Endothelial cell of umbilical vein (primary cell): ENCODE measurements at regions not wholly inside any gene's neighbourhood (a gene's known extent, or its start where the extent isn't known, plus 50 kb on each side); places are given as distances from the start of the nearest gene placed in this dataset.

ENCODE experiments used
- BruUV-seq: library from RNA; stranded (reverse); fragments of 400-500 nt; replicated peaks from 2 replicates; lab custom pipeline; 2021; lab: Mats Ljungman, UMichigan
- CTCF ChIA-PET: fragments of 300-600, 350-600 bp; sonication (Branson Sonifier 250); formaldehyde crosslinking; loops from one replicate; lab custom pipeline; 2021; ENCODE audit warnings: antibody characterized with exemption, inconsistent platforms; lab: Charles Lee
- POLR2A ChIA-PET: fragments of 300-600, 350-600 bp; sonication (Branson Sonifier 250); formaldehyde crosslinking; loops from one replicate; lab custom pipeline; 2021; ENCODE audit warnings: antibody characterized with exemption, inconsistent platforms; lab: Charles Lee
- DNase-seq: peaks from one replicate; pipeline ENCODE4 v3.0.0-alpha.2; 2011; ENCODE audit warnings: low read depth, low spot score
- FAIRE-seq: peaks from 2 replicates; lab custom pipeline; 2011; peaks lifted over from hg19 to GRCh38; lab: Jason Lieb, UNC
- H2AFZ ChIP-seq: 2 replicates; pipeline ENCODE4 v1.6.0; 2012; ENCODE audit warnings: low read depth, low read length, control low read depth, inconsistent platforms
- H3K27ac ChIP-seq: 2 replicates; pipeline ENCODE4 v1.5.1; 2011; ENCODE audit warnings: low read depth, mild to moderate bottlenecking, control low read depth, low read length, moderate library complexity; ENCODE audit not compliant: insufficient read depth
- H3K27me3 ChIP-seq, 2 experiments: 2 replicates each; pipeline versions ENCODE4 v1.6.0 to v1.6.1; 2011; ENCODE audit warnings: low read length in 2 of 2, mixed read lengths in 1 of 2; ENCODE audit not compliant: control insufficient read depth in 2 of 2, insufficient read depth in 2 of 2
- H3K36me3 ChIP-seq, 2 experiments: 2 replicates in 1 of 2; 3 replicates in 1 of 2; pipeline ENCODE4 v1.5.1; 2011; ENCODE audit warnings: low read length in 2 of 2, mild to moderate bottlenecking in 1 of 2, moderate library complexity in 1 of 2; ENCODE audit not compliant: control insufficient read depth in 2 of 2, insufficient read depth in 2 of 2; ENCODE audit errors: extremely low read depth in 1 of 2
- H3K4me1 ChIP-seq: 3 replicates; pipeline ENCODE4 v1.5.1; 2011; ENCODE audit warnings: mild to moderate bottlenecking, low read length; ENCODE audit not compliant: control insufficient read depth, insufficient read depth; ENCODE audit errors: extremely low read depth
- H3K4me2 ChIP-seq: 2 replicates; pipeline ENCODE4 v1.6.1; 2011; ENCODE audit warnings: low read length, control low read depth, mixed read lengths; ENCODE audit not compliant: insufficient read depth
- H3K4me3 ChIP-seq, 3 experiments: fragments of 200-600 bp in 1 of 3; sonication (generic), shearing (Covaris generic) in 1 of 3; replicated peaks in 1 of 3; 2 replicates each; pipeline ENCODE4 v1.5.1; 2011 to 2016; ENCODE audit warnings: control low read depth in 3 of 3, low read length in 3 of 3, mild to moderate bottlenecking in 2 of 3, inconsistent platforms in 1 of 3, low read depth in 1 of 3, moderate library complexity in 1 of 3; ENCODE audit not compliant: insufficient read depth in 1 of 3
- H3K79me2 ChIP-seq: 2 replicates; pipeline ENCODE4 v1.6.0; 2012; ENCODE audit warnings: low read length, inconsistent platforms; ENCODE audit not compliant: control insufficient read depth, insufficient read depth
- H3K9ac ChIP-seq: replicated peaks from 2 replicates; pipeline ENCODE3; 2011; ENCODE audit warnings: low read length, control low read depth; ENCODE audit not compliant: insufficient read depth; ENCODE audit errors: extremely low read depth
- H3K9me1 ChIP-seq: replicated peaks from 3 replicates; pipeline ENCODE4 v1.6.0; 2011; ENCODE audit warnings: mild to moderate bottlenecking, low read length; ENCODE audit not compliant: control insufficient read depth, insufficient read depth; ENCODE audit errors: extremely low read depth
- H3K9me3 ChIP-seq: replicated peaks from 2 replicates; pipeline ENCODE4 v1.5.1; 2012; ENCODE audit warnings: low read length, inconsistent platforms; ENCODE audit not compliant: control insufficient read depth, insufficient read depth
- H4K20me1 ChIP-seq: replicated peaks from 2 replicates; pipeline ENCODE3; 2011; ENCODE audit warnings: mild to moderate bottlenecking, low read length; ENCODE audit not compliant: control insufficient read depth, insufficient read depth; ENCODE audit errors: extremely low read depth
- EZH2 ChIP-seq: IDR thresholded peaks from 2 replicates; pipeline ENCODE4 v1.6.1; 2012; ENCODE audit warnings: borderline replicate concordance, low read depth, mild to moderate bottlenecking, moderate library complexity, low read length, inconsistent platforms; ENCODE audit not compliant: severe bottlenecking
- FOS ChIP-seq: IDR thresholded peaks from 2 replicates; pipeline ENCODE4 v1.6.1; 2011; ENCODE audit warnings: mild to moderate bottlenecking, low read length, moderate library complexity, borderline replicate concordance; ENCODE audit not compliant: insufficient read depth
- GATA2 ChIP-seq: IDR thresholded peaks from 2 replicates; pipeline ENCODE4 v1.7.0; 2011; ENCODE audit warnings: low read depth, mild to moderate bottlenecking, moderate library complexity, mixed read lengths, low read length; ENCODE audit not compliant: insufficient read length, insufficient read depth
- JUN ChIP-seq: IDR thresholded peaks from 2 replicates; pipeline ENCODE4 v1.6.1; 2011; ENCODE audit warnings: borderline replicate concordance, low read depth; ENCODE audit not compliant: insufficient read length, insufficient read depth
- MYC ChIP-seq: IDR thresholded peaks from one replicate; pipeline ENCODE4 v1.6.1; 2011; ENCODE audit warnings: mild to moderate bottlenecking, low read depth, low read length
- POLR2A ChIP-seq: IDR thresholded peaks from 2 replicates; pipeline ENCODE4 v1.6.1; 2012; ENCODE audit warnings: low read depth, mild to moderate bottlenecking, control low read depth, low read length
- POLR2AphosphoS5 ChIP-seq: IDR thresholded peaks from 2 replicates; pipeline ENCODE4 v1.6.1; 2012; ENCODE audit warnings: low read depth, mild to moderate bottlenecking, control low read depth, low read length, moderate library complexity; ENCODE audit not compliant: insufficient read depth
- dilution Hi-C: fragments of 300-500 bp; cut with MboI; formaldehyde crosslinking; loops from one replicate; pipeline ENCODE4 v1.15.0; 2019; ENCODE audit warnings: low sequenced_read_pairs; ENCODE audit not compliant: extremely low pct_ligation_motif_present
- intact Hi-C: fragments of 100-400 bp; cut with micrococcal nuclease; formaldehyde crosslinking; loops from one replicate; pipeline ENCODE4 v1.10.0; 2022
- TF ChIP-seq, protein P1 (sequence below), 2 donors: IDR thresholded peaks; 1 replicate in 1 of 2; 2 replicates in 1 of 2; pipeline ENCODE4 v1.5.1; 2011; ENCODE audit warnings: low read length in 2 of 2, mild to moderate bottlenecking in 2 of 2, moderate library complexity in 2 of 2, control low read depth in 1 of 2, inconsistent platforms in 1 of 2, low read depth in 1 of 2; ENCODE audit not compliant: insufficient read depth in 1 of 2; ENCODE audit errors: extremely low read depth in 1 of 2
- TF ChIP-seq, protein P2 (sequence below): IDR thresholded peaks from 2 replicates; pipeline ENCODE4 v1.6.1; 2011; ENCODE audit not compliant: insufficient read depth, insufficient read length

DNA sequence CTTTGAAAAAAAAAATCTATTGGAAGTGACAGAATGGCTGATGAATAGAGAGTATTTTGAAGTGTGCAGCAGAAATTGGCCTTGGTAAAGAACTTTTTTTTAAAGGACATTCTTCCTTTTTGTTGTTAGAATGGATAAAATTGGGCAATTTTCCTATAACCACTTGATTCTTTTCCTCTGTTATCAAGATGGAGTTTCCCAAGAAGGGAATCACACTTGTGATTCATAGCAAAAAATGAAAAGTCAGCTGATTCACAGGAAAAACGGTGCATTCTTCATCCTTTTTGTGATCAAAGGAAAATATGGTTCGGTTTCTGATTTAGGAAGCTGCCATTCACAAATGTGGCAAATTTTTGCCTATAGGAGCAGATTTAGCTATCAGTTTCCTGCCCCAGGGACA is 486.8 kb downstream of the GBE1 start:
- Histone ChIP-seq H2AFZ (no peak overlapping the region), H3K4me1 (peaks cover 12% of the 10 kb centered on the region), H3K9me1 (no peaks in the 10 kb centered on the region), H3K79me2 (no peaks in the 10 kb centered on the region), H3K36me3 (no peaks in the 10 kb centered on the region), H3K27me3 (no peaks in the 10 kb centered on the region), H3K4me3 (no peak overlapping the region), H3K9ac (no peak overlapping the region), H3K9me3 (no peaks in the 10 kb centered on the region), H4K20me1 (no peaks in the 10 kb centered on the region), H3K4me2 (no peak overlapping the region), H3K27ac (no peak overlapping the region)
- no peak for DNase-seq
- ChIA-PET POLR2A (no interaction called here), CTCF (interaction anchor here (0.9 to 1.6 kb wide), 2 partner anchors 9 to 32 kb away, joined by 3 to 5 read pairs; no protein-coding TSS in a partner anchor)
- no peak for FAIRE-seq
- TF ChIP-seq FOS (no peak), POLR2A (no peak), JUN (no peak), EZH2 (no peak), POLR2AphosphoS5 (no peak), GATA2 (no peak), MYC (no peak)
- TF ChIP-seq, protein P1, sequence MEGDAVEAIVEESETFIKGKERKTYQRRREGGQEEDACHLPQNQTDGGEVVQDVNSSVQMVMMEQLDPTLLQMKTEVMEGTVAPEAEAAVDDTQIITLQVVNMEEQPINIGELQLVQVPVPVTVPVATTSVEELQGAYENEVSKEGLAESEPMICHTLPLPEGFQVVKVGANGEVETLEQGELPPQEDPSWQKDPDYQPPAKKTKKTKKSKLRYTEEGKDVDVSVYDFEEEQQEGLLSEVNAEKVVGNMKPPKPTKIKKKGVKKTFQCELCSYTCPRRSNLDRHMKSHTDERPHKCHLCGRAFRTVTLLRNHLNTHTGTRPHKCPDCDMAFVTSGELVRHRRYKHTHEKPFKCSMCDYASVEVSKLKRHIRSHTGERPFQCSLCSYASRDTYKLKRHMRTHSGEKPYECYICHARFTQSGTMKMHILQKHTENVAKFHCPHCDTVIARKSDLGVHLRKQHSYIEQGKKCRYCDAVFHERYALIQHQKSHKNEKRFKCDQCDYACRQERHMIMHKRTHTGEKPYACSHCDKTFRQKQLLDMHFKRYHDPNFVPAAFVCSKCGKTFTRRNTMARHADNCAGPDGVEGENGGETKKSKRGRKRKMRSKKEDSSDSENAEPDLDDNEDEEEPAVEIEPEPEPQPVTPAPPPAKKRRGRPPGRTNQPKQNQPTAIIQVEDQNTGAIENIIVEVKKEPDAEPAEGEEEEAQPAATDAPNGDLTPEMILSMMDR (IDR thresholded peaks at IDR 0.05; ENCODE audit: extremely low read depth in 1 of 2, insufficient read depth in 1 of 2, low read depth in 1 of 2, low read length in 2 of 2), result no peak
- TF ChIP-seq, protein P2, sequence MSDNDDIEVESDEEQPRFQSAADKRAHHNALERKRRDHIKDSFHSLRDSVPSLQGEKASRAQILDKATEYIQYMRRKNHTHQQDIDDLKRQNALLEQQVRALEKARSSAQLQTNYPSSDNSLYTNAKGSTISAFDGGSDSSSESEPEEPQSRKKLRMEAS, result no peak
- dilution Hi-C loops (no loop called here), intact Hi-C loops (no loop called here)
- BruUV-seq, result no TSS peak
